ENCODE measurements at regions not wholly inside any gene's neighbourhood (a gene's known extent, or its start where the extent isn't known, plus 50 kb on each side); places are given as distances from the start of the nearest gene placed in this dataset.

GRCh38 chr18:46257366-46257765 lies 153.2 kb downstream of the HAUS1 start:
- Histone ChIP-seq H3K4me1 (ENCODE audit: control insufficient read depth, insufficient read depth, low read length) (peaks cover 10% of the 10 kb centered on the region), H3K36me3 (ENCODE audit: control insufficient read depth, insufficient read depth, low read length) (no peaks in the 10 kb centered on the region), H3K27ac (ENCODE audit: low read depth, low read length) (no peak overlapping the region), H3K4me3 (ENCODE audit: low read length) (no peak overlapping the region), H3K9ac (ENCODE audit: low read length) (no peak overlapping the region), H3K27me3 (ENCODE audit: control insufficient read depth, insufficient read depth, low read length) (no peaks in the 10 kb centered on the region)

DNA sequence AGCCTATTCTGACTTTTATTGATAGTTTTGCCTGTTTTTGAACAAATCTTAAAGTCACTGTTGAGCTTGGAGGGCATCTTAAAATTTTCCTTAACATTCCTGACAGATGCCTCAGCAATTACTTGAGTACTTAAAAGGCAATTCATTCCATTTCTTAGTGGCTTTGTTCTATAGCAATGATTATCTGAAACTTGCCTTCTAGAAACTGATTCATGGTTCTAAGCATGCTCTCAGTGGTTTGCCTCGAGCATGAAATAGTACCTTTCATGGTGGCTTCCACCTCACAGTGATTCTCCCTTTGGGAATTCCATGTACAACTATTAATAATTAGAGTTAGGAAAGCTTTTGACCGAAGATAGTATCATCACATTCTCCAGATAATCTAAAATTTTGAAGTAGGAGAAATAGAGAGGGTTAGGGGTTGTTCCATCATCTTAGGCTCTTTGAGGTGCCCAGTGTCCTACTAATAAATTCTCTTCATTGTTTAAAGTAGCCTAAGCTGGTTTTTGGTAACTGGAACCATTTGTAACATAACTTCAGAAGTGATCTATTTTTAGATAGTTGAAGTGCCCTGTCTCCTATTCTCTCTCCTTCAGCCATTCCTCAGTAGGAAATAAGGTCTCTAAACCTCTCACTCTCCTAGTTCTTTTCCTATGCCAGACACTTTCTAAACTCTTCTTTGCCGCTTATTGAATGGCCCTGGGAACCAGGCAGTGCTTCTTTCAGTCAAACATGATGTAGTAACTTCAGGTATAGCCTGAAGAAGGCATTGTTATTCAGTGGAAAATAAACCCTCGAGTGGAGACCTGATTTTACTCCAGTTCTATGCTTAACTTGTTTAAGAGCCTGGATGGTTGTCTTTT lies 156.1 kb downstream of the HAUS1 start:
- H3K27me3 ChIP-seq (ENCODE audit: control insufficient read depth, insufficient read depth, low read length), result no peaks in the 10 kb centered on the region
- no peak overlapping the region for H3K27ac ChIP-seq (ENCODE audit: low read depth, low read length)
- H3K9ac ChIP-seq (ENCODE audit: low read length), result no peak overlapping the region
- H3K4me3 ChIP-seq (ENCODE audit: low read length), result no peak overlapping the region
- H3K4me1 ChIP-seq (ENCODE audit: control insufficient read depth, insufficient read depth, low read length), result peaks cover 10% of the 10 kb centered on the region
- H3K36me3 ChIP-seq (ENCODE audit: control insufficient read depth, insufficient read depth, low read length), result peaks cover 3% of the 10 kb centered on the region

GRCh38 chr18:46260879-46261143 lies 156.6 kb downstream of the HAUS1 start:
- no peak overlapping the region for H3K4me3 ChIP-seq (ENCODE audit: low read length)
- H3K36me3 ChIP-seq (ENCODE audit: control insufficient read depth, insufficient read depth, low read length), result peaks cover 3% of the 10 kb centered on the region
- peaks cover 10% of the 10 kb centered on the region for H3K4me1 ChIP-seq (ENCODE audit: control insufficient read depth, insufficient read depth, low read length)
- no peak overlapping the region for H3K9ac ChIP-seq (ENCODE audit: low read length)
- no peak overlapping the region for H3K27ac ChIP-seq (ENCODE audit: low read depth, low read length)
- no peaks in the 10 kb centered on the region for H3K27me3 ChIP-seq (ENCODE audit: control insufficient read depth, insufficient read depth, low read length)

DNA sequence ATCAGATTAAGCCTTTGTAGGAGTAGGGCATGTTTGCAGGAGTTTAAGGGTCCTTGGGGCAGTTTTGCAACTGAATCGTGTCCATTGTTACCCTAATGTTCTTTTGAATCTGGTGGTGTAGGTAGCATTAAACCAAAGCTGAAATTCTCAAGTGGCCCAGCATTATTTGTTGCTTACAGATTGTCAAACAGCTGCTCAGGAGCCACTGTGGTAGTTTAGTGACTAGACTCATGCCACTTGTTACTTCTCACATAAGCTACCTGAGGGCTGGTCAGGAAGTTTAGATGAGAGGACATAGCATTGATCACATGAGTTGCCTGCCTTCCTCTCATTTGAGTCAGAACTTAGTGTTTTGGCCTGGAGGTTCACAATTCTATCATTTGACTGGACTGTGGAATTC lies 157.6 kb downstream of the HAUS1 start:
- Histone ChIP-seq H3K4me3 (ENCODE audit: low read length) (no peak overlapping the region), H3K27ac (ENCODE audit: low read depth, low read length) (no peak overlapping the region), H3K27me3 (ENCODE audit: control insufficient read depth, insufficient read depth, low read length) (no peaks in the 10 kb centered on the region), H3K36me3 (ENCODE audit: control insufficient read depth, insufficient read depth, low read length) (peaks cover 3% of the 10 kb centered on the region), H3K9ac (ENCODE audit: low read length) (no peak overlapping the region), H3K4me1 (ENCODE audit: control insufficient read depth, insufficient read depth, low read length) (peaks cover 10% of the 10 kb centered on the region)

DNA sequence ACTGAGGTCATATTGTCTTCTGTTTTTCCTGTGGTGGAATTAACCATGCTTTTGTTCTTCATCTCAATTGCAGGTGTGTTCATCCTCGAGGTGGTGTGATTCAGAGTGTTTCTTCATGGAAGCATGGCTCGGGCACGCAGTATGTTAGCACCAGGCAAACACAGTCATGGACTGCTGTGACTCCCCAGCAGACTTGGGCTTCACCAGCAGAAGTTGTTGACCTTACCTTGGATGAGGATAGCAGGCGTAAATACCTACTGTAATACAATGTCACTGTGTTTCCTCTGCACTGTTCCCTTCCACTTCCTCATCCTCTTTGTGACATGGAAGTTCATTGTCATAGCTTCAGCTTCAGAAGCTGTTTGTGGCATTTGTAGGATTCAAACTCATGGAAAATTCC lies 158.7 kb downstream of the HAUS1 start:
- Histone ChIP-seq H3K4me1 (ENCODE audit: control insufficient read depth, insufficient read depth, low read length) (peaks cover 10% of the 10 kb centered on the region), H3K27ac (ENCODE audit: low read depth, low read length) (no peak overlapping the region), H3K36me3 (ENCODE audit: control insufficient read depth, insufficient read depth, low read length) (peaks cover 3% of the 10 kb centered on the region), H3K27me3 (ENCODE audit: control insufficient read depth, insufficient read depth, low read length) (no peaks in the 10 kb centered on the region), H3K9ac (ENCODE audit: low read length) (no peak overlapping the region), H3K4me3 (ENCODE audit: low read length) (no peak overlapping the region)

- Histone ChIP-seq H3K36me3 (ENCODE audit: control insufficient read depth, insufficient read depth, low read length) (peaks cover 3% of the 10 kb centered on the region), H3K27me3 (ENCODE audit: control insufficient read depth, insufficient read depth, low read length) (no peaks in the 10 kb centered on the region), H3K4me3 (ENCODE audit: low read length) (no peak overlapping the region), H3K4me1 (ENCODE audit: control insufficient read depth, insufficient read depth, low read length) (peaks cover 10% of the 10 kb centered on the region), H3K9ac (ENCODE audit: low read length) (no peak overlapping the region), H3K27ac (ENCODE audit: low read depth, low read length) (no peak overlapping the region)
Measured at GRCh38 chr18:46264255-46264654, 160.1 kb downstream of the HAUS1 start.

GRCh38 chr18:46265196-46266156 lies 161.3 kb downstream of the HAUS1 start:
- Histone ChIP-seq H3K27ac (ENCODE audit: low read depth, low read length) (no peak overlapping the region), H3K27me3 (ENCODE audit: control insufficient read depth, insufficient read depth, low read length) (no peaks in the 10 kb centered on the region), H3K4me3 (ENCODE audit: low read length) (no peak overlapping the region), H3K9ac (ENCODE audit: low read length) (no peak overlapping the region), H3K36me3 (ENCODE audit: control insufficient read depth, insufficient read depth, low read length) (peaks cover 3% of the 10 kb centered on the region), H3K4me1 (ENCODE audit: control insufficient read depth, insufficient read depth, low read length) (peaks cover 8% of the 10 kb centered on the region)

DNA sequence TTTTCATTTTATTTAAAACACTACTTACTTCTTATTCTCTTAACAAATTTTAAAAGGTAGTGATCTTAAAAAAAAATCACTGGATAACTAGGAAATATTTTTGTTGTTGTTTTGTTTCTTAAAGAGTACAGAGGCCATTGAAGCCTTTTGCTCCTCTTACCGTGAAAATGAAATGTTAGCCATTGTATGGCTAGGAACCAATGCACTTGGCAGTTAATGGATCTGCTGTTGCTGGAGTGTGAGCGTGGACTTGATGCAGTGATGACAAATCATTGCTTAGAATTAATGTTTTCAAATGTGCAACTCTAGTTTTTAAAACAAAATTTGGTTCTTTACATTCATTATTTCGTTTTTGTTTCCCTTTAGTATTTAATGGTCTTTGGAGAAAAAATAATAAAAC lies 162.3 kb downstream of the HAUS1 start:
- Histone ChIP-seq H3K9ac (ENCODE audit: low read length) (no peak overlapping the region), H3K27me3 (ENCODE audit: control insufficient read depth, insufficient read depth, low read length) (no peaks in the 10 kb centered on the region), H3K27ac (ENCODE audit: low read depth, low read length) (no peak overlapping the region), H3K36me3 (ENCODE audit: control insufficient read depth, insufficient read depth, low read length) (peaks cover 3% of the 10 kb centered on the region), H3K4me3 (ENCODE audit: low read length) (no peak overlapping the region), H3K4me1 (ENCODE audit: control insufficient read depth, insufficient read depth, low read length) (no peaks in the 10 kb centered on the region)

DNA sequence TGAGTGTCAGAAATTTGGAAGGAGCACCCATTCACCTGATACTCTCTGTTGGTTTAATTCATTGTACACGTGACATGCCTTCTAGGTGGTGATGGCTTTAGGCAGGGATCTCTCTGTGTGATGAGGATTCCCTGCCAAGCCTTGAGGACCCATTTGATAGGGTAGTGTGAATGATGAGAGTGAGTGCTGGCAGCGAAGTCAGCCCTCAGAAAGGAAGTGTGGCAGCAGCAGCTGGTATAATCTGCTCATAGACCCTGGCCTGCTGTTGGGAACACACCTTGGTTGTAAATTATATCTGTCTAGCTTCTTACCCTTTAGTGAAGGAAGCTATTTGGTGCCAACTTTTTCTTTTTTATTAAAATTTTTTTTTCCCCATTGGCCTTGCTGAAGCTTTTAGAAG lies 164.5 kb downstream of the HAUS1 start:
- H3K36me3 ChIP-seq (ENCODE audit: control insufficient read depth, insufficient read depth, low read length), result peaks cover under 1% of the 10 kb centered on the region
- H3K27me3 ChIP-seq (ENCODE audit: control insufficient read depth, insufficient read depth, low read length), result no peaks in the 10 kb centered on the region
- no peak overlapping the region for H3K27ac ChIP-seq (ENCODE audit: low read depth, low read length)
- no peak overlapping the region for H3K4me3 ChIP-seq (ENCODE audit: low read length)
- no peaks in the 10 kb centered on the region for H3K4me1 ChIP-seq (ENCODE audit: control insufficient read depth, insufficient read depth, low read length)
- H3K9ac ChIP-seq (ENCODE audit: low read length), result no peak overlapping the region

DNA sequence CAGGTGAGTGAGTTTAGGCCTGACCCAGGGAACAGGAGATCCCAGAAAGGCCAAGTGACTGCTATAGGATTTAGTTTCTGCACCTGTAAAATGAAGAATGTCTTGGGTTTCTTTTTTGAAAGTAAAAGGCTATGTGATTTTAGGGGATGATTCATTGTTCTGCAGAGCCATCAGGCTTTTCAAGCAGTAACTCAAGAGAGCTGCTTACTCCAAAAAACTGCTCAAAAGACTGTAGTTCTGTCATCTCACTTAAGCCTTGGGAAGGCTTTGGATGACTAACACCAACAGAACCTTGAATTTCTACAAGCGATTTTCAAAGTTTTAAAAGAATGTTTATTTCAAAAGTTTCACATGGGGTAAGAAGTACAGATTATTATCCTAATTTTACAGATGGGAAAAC lies 165.1 kb downstream of the HAUS1 start:
- H3K4me1 ChIP-seq (ENCODE audit: control insufficient read depth, insufficient read depth, low read length), result no peaks in the 10 kb centered on the region
- H3K4me3 ChIP-seq (ENCODE audit: low read length), result no peak overlapping the region
- no peaks in the 10 kb centered on the region for H3K36me3 ChIP-seq (ENCODE audit: control insufficient read depth, insufficient read depth, low read length)
- no peak overlapping the region for H3K9ac ChIP-seq (ENCODE audit: low read length)
- no peak overlapping the region for H3K27ac ChIP-seq (ENCODE audit: low read depth, low read length)
- H3K27me3 ChIP-seq (ENCODE audit: control insufficient read depth, insufficient read depth, low read length), result no peaks in the 10 kb centered on the region

DNA sequence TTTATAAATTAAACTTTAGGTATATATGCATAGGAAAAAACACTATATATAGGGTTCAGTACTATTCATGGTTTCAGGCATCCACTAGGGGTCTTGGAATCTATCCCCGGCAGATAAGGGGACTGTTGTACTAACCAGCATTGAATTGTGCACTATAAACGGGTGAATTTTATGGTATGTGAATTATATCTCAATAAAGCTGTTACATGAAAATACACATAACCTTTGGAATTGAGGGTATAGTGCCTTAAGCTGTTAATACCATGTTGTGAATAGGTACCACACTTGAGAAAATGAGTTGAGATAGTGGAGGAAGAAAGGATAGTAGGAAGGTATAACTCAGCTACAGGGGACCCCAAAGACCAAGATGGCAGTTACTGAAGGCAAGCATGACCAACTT lies 167.3 kb downstream of the HAUS1 start:
- no peaks in the 10 kb centered on the region for H3K27me3 ChIP-seq (ENCODE audit: control insufficient read depth, insufficient read depth, low read length)

DNA sequence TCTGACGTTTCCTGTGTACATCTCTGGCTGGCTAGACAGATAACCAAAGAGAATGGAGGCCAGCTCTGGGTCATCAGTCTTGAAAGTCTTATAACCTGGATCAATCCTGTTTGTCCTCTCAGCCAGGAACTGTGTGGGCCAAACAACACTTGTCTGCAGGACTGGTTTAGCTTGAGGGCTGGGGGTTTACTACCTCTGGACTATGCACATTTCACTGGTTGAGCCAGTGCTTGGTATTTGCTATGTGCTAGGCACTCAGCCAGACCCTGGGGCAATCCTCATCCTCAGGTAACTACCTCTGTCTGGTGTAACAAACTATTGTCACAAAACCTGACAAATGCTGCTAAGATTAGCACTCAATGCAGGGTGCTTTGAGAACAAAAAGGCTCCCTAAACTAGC lies 169.7 kb downstream of the HAUS1 start:
- Histone ChIP-seq H3K4me1 (ENCODE audit: control insufficient read depth, insufficient read depth, low read length) (no peaks in the 10 kb centered on the region), H3K27me3 (ENCODE audit: control insufficient read depth, insufficient read depth, low read length) (no peaks in the 10 kb centered on the region), H3K27ac (ENCODE audit: low read depth, low read length) (no peak overlapping the region), H3K4me3 (ENCODE audit: low read length) (no peak overlapping the region), H3K36me3 (ENCODE audit: control insufficient read depth, insufficient read depth, low read length) (no peaks in the 10 kb centered on the region), H3K9ac (ENCODE audit: low read length) (no peak overlapping the region)

More for the DNA sequence above, 167.3 kb downstream of the HAUS1 start:
- H3K27ac ChIP-seq (ENCODE audit: low read depth, low read length), result no peak overlapping the region
- H3K4me3 ChIP-seq (ENCODE audit: low read length), result no peak overlapping the region
- H3K36me3 ChIP-seq (ENCODE audit: control insufficient read depth, insufficient read depth, low read length), result no peaks in the 10 kb centered on the region
- H3K4me1 ChIP-seq (ENCODE audit: control insufficient read depth, insufficient read depth, low read length), result no peaks in the 10 kb centered on the region
- no peak overlapping the region for H3K9ac ChIP-seq (ENCODE audit: low read length)
